Neuronal stem cell (in vitro differentiated cells): ENCODE measurements at regions not wholly inside any gene's neighbourhood (a gene's known extent, or its start where the extent isn't known, plus 50 kb on each side); places are given as distances from the start of the nearest gene placed in this dataset.
"Not testable (repeated sequence)": the region's sequence is repeated elsewhere in the genome, so short reads cannot be mapped to it uniquely, and the experiment has no call there.

Experiments used
- DNase-seq: peaks from one replicate; pipeline ENCODE4 v3.0.0-alpha.2; 2013; ENCODE audit warnings: low spot score
- H2AFZ ChIP-seq: one replicate; pipeline ENCODE4 v1.6.1; 2013; ENCODE audit warnings: mild to moderate bottlenecking, low read length, inconsistent platforms
- H2AK5ac ChIP-seq: 2 replicates; pipeline ENCODE4 v1.6.1; 2013; ENCODE audit warnings: low read depth, mild to moderate bottlenecking, inconsistent platforms, low read length, moderate library complexity, mixed read lengths
- H2BK120ac ChIP-seq: 2 replicates; pipeline ENCODE4 v1.6.1; 2013; ENCODE audit warnings: low read depth, mild to moderate bottlenecking, inconsistent platforms, low read length, moderate library complexity, mixed read lengths
- H2BK12ac ChIP-seq: one replicate; pipeline ENCODE4 v1.6.1; 2013; ENCODE audit warnings: low read length, inconsistent platforms
- H2BK15ac ChIP-seq: 2 replicates; pipeline ENCODE4 v1.6.1; 2013; ENCODE audit warnings: mild to moderate bottlenecking, low read length, inconsistent platforms, mixed read lengths
- H2BK5ac ChIP-seq: one replicate; pipeline ENCODE4 v1.6.1; 2013; ENCODE audit warnings: inconsistent platforms, mild to moderate bottlenecking, low read length, moderate library complexity
- H3K14ac ChIP-seq: one replicate; pipeline ENCODE4 v1.6.1; 2013; ENCODE audit warnings: low read length, inconsistent platforms
- H3K18ac ChIP-seq: 2 replicates; pipeline ENCODE4 v1.6.1; 2013; ENCODE audit warnings: low read length, inconsistent platforms
- H3K23ac ChIP-seq: 2 replicates; pipeline ENCODE4 v1.6.1; 2013; ENCODE audit warnings: low read depth, mild to moderate bottlenecking, mixed read lengths, low read length, inconsistent platforms; ENCODE audit not compliant: poor library complexity
- H3K27ac ChIP-seq: replicated peaks from 3 replicates; pipeline ENCODE4 v1.5.1; 2013; ENCODE audit warnings: low read length, inconsistent platforms
- H3K27me3 ChIP-seq, 3 experiments: 2 replicates each; pipeline ENCODE4 v1.6.1; 2013; ENCODE audit warnings: low read length in 3 of 3, mild to moderate bottlenecking in 2 of 3, inconsistent platforms in 1 of 3, low read depth in 1 of 3, mixed read lengths in 1 of 3, moderate library complexity in 1 of 3; ENCODE audit not compliant: control insufficient read depth in 3 of 3, insufficient read depth in 3 of 3
- H3K36me3 ChIP-seq, 2 donors: replicated peaks in 1 of 2; 2 replicates each; pipeline ENCODE4 v1.6.1; 2013; ENCODE audit warnings: low read length in 2 of 2; ENCODE audit not compliant: control insufficient read depth in 2 of 2, insufficient read depth in 2 of 2
- H3K4ac ChIP-seq: 2 replicates; pipeline ENCODE4 v1.6.1; 2013; ENCODE audit warnings: inconsistent platforms, mild to moderate bottlenecking, low read length, moderate library complexity
- H3K4me1 ChIP-seq, 2 donors: 1 replicate in 1 of 2; 2 replicates in 1 of 2; pipeline ENCODE4 v1.6.1; 2013; ENCODE audit warnings: low read length in 2 of 2, low read depth in 1 of 2; ENCODE audit not compliant: control insufficient read depth in 2 of 2, insufficient read depth in 1 of 2
- H3K4me2 ChIP-seq: one replicate; pipeline ENCODE4 v1.6.1; 2013; ENCODE audit warnings: mild to moderate bottlenecking, low read length, inconsistent platforms; ENCODE audit not compliant: insufficient read depth, poor library complexity, severe bottlenecking
- H3K4me3 ChIP-seq, 2 donors: 2 replicates each; pipeline ENCODE4 v1.5.1; 2013; ENCODE audit warnings: low read length in 2 of 2, mild to moderate bottlenecking in 2 of 2, inconsistent platforms in 1 of 2, moderate library complexity in 1 of 2
- H3K79me1 ChIP-seq: one replicate; pipeline ENCODE4 v1.6.1; 2013; ENCODE audit warnings: low read depth, mild to moderate bottlenecking, inconsistent platforms, low read length, moderate library complexity
- H3K9ac ChIP-seq: one replicate; pipeline ENCODE4 v1.6.1; 2013; ENCODE audit warnings: mild to moderate bottlenecking, low read depth, low read length, inconsistent platforms; ENCODE audit not compliant: poor library complexity
- H3K9me3 ChIP-seq, 2 donors: replicated peaks in 1 of 2; 2 replicates each; pipeline versions ENCODE3 to v1.6.1; 2013; ENCODE audit warnings: low read length in 2 of 2, mild to moderate bottlenecking in 2 of 2, inconsistent platforms in 1 of 2, low read depth in 1 of 2, mixed read lengths in 1 of 2, moderate library complexity in 1 of 2; ENCODE audit not compliant: control insufficient read depth in 2 of 2, insufficient read depth in 1 of 2
- H4K8ac ChIP-seq: one replicate; pipeline ENCODE4 v1.6.1; 2013; ENCODE audit warnings: low read depth, mild to moderate bottlenecking, inconsistent platforms, low read length, moderate library complexity
- H4K91ac ChIP-seq: one replicate; pipeline ENCODE4 v1.6.1; 2013; ENCODE audit warnings: low read length, low read depth, mild to moderate bottlenecking, inconsistent platforms; ENCODE audit not compliant: poor library complexity
- WGBS, 2 donors: extraction: QIAGEN DNeasy Blood & Tissue Kit; methylation state at CpG; one replicate each; pipeline ENCODE4 v1.1.7; 2013; ENCODE audit warnings: missing lambda C conversion rate in 2 of 2, mixed read lengths in 1 of 2; ENCODE audit not compliant: insufficient read length in 2 of 2, insufficient replicate concordance in 1 of 2; ENCODE audit errors: extremely low coverage in 2 of 2; 5-methylcytosine and 5-hydroxymethylcytosine counted together

DNA sequence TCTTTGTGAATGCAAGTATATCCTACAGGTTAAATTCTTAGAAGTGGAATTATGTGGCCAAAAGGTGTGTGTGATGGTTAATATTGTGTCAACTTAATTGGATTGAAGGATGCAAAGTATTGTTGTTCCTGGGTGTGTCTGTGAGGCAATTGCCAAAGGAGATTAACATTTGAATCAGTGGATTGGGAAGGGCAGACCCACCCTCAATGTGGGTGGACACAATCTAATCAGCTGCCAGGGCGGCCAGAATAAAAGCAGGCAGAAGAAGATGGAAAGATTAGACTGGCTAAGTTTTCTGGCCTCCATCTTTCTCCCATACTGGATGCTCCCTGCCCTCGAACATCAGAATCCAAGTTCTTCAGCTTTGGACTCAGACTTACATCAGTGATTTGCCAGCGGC, 76.2 kb upstream of the GBA3 start:
- WGBS, 2 donors: no CpG with 5 or more reads among the region's 3 CpGs
- H3K36me3 ChIP-seq: no peaks in the 10 kb centered on the region
- no peak overlapping the region for H4K8ac ChIP-seq
- H3K18ac ChIP-seq: no peak overlapping the region
- H2BK120ac ChIP-seq: no peak overlapping the region
- H3K4me2 ChIP-seq: no peak overlapping the region
- no peak for DNase-seq
- no peaks in the 10 kb centered on the region for H3K79me1 ChIP-seq
- H3K4ac ChIP-seq: no peak overlapping the region
- no peak overlapping the region for H2AK5ac ChIP-seq
- H3K14ac ChIP-seq: no peak overlapping the region
- H3K27me3 ChIP-seq: no peaks in the 10 kb centered on the region
- no peak overlapping the region for H2BK15ac ChIP-seq
- no peak overlapping the region for H3K4me3 ChIP-seq
- H3K9ac ChIP-seq: no peak overlapping the region
- no peak overlapping the region for H2BK5ac ChIP-seq
- no peak overlapping the region for H2AFZ ChIP-seq
- H4K91ac ChIP-seq: no peak overlapping the region
- no peak overlapping the region for H2BK12ac ChIP-seq
- no peaks in the 10 kb centered on the region for H3K9me3 ChIP-seq
- peaks cover 0 to 2% of the 10 kb centered on the region in 2 donors for H3K4me1 ChIP-seq
- no peak overlapping the region for H3K23ac ChIP-seq
- no peak overlapping the region for H3K27ac ChIP-seq

GRCh38 chr4:22620144-22620543, 72.6 kb upstream of the GBA3 start:
- not testable (repeated sequence) for H2AK5ac ChIP-seq

GRCh38 chr4:22621970-22622369, 70.8 kb upstream of the GBA3 start:
- H2BK12ac ChIP-seq, H2AFZ ChIP-seq, H3K4me2 ChIP-seq, H3K14ac ChIP-seq, H3K18ac ChIP-seq, H4K8ac ChIP-seq, H2BK120ac ChIP-seq, H3K4me1 ChIP-seq, H3K4me3 ChIP-seq, H2BK15ac ChIP-seq, H3K27ac ChIP-seq, H3K9ac ChIP-seq, H3K27me3 ChIP-seq, H2BK5ac ChIP-seq, DNase-seq, H3K36me3 ChIP-seq, H3K23ac ChIP-seq, H4K91ac ChIP-seq, H3K79me1 ChIP-seq, H3K9me3 ChIP-seq, H3K4ac ChIP-seq, H2AK5ac ChIP-seq: not testable (repeated sequence)
- WGBS, 2 donors: no CpG with 5 or more reads among the region's 5 CpGs

More at GRCh38 chr4:22620144-22620543, 72.6 kb upstream of the GBA3 start:
- not testable (repeated sequence) for H2BK5ac ChIP-seq, H4K8ac ChIP-seq, H3K18ac ChIP-seq, H3K23ac ChIP-seq, H2BK15ac ChIP-seq, H3K36me3 ChIP-seq, DNase-seq, H3K14ac ChIP-seq, H3K4me2 ChIP-seq, H3K27ac ChIP-seq, H3K27me3 ChIP-seq, H2AFZ ChIP-seq, H3K4me3 ChIP-seq, H3K9ac ChIP-seq, H3K4ac ChIP-seq, H3K9me3 ChIP-seq, H3K4me1 ChIP-seq, H2BK120ac ChIP-seq, H3K79me1 ChIP-seq, H2BK12ac ChIP-seq, H4K91ac ChIP-seq
- no CpG with 5 or more reads among the region's 4 CpGs for WGBS, 2 donors

DNA sequence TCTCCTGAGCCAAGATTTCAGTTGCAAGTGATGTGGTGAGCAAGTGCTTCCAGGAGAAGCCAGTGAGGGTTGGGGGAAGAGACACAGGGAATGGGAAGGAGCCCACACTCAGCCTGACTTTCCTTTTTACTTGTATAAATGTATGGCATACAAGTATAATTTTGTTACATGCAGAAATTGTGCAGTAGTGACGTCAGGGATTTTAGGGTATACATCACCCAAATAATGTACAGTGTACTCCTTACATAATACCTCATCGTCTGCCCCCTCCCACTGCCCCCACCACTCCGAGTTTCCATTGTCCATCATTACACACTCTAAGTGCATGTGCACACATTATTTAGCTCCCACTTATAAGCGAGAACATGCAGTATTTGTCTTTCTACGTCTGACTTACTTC, 68.7 kb upstream of the GBA3 start:
- not testable (repeated sequence) for H4K8ac ChIP-seq, DNase-seq, H2BK120ac ChIP-seq, H3K18ac ChIP-seq, H3K27me3 ChIP-seq, H3K9ac ChIP-seq, H3K4me3 ChIP-seq, H3K9me3 ChIP-seq, H3K36me3 ChIP-seq, H3K4me2 ChIP-seq, H2BK5ac ChIP-seq, H2AK5ac ChIP-seq, H3K4me1 ChIP-seq, H2BK12ac ChIP-seq, H3K27ac ChIP-seq, H3K79me1 ChIP-seq, H3K23ac ChIP-seq, H3K14ac ChIP-seq, H4K91ac ChIP-seq, H2AFZ ChIP-seq, H3K4ac ChIP-seq, H2BK15ac ChIP-seq
- WGBS, 2 donors: no CpG with 5 or more reads among the region's 5 CpGs
